Choroid plexus epithelial cell (primary cell): ENCODE measurements at regions not wholly inside any gene's neighbourhood (a gene's known extent, or its start where the extent isn't known, plus 50 kb on each side); places are given as distances from the start of the nearest gene placed in this dataset.

Experiments
- DNase-seq: peaks from one replicate; pipeline ENCODE4 v3.0.0-alpha.2; 2010; ENCODE audit warnings: low read depth
- H3K4me3 ChIP-seq: 2 replicates; pipeline ENCODE4 v1.5.1; 2011; ENCODE audit warnings: low read depth, mild to moderate bottlenecking, control low read depth, low read length, moderate library complexity
- CTCF ChIP-seq: conservative IDR thresholded peaks from 2 replicates; pipeline ENCODE4 v1.5.1; 2011; ENCODE audit warnings: low read depth, mild to moderate bottlenecking, control low read depth, inconsistent platforms, low read length, moderate library complexity

GRCh38 chr1:239892602-239893001 is 199.1 kb upstream of the FMN2 start:
- DNase-seq: no peak
- H3K4me3 ChIP-seq: no peak overlapping the region
- TF ChIP-seq CTCF: no peak

DNA sequence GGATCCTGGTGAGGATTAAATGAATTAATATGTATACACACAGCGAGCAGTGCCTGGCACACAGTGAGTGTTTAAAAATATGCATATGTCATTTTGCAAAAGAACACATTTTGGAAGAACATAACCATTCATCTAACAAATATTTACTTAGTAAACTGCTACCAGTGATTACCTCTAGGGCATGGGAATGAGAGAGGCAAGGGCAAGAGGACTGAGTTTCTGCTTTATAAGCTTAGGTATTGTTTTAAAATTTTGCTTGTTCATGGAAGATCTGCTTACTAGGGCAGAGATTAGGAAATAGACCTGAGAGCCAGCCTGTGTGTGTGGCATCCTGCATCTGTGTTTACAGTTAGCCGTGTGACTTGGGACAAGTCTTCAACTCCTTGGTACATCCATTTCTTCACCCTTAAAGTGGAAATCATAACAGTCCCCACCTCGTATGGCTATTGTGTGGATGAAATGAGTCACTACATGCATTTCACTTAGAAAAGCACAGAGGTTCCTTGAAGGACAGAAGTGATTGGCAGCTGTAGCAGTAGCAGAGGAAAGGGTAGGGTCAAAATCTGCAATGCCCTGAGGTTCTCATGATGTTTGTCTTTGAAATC is 198.5 kb upstream of the FMN2 start:
- H3K4me3 ChIP-seq: no peak overlapping the region
- no peak for DNase-seq
- no peak for TF ChIP-seq CTCF

DNA sequence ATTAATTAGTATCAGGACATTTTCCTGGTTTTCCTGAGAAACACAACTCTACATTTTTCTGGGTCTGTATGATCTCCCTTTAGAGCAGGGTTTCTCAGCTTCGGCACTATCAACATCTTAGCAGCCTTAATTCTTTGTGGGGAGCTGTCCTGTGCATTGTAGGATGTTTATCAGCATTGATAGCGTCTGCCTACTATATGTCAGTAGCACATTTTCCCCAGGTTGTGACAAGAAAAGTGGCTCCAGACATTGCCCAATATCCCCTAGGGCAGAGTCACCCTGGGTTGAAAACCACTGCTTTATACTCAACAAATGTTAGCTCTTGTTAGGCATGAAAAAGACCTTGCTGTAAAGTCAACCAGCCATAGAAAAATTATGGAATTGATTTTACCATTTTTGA is 195.1 kb upstream of the FMN2 start:
- no peak for TF ChIP-seq CTCF
- H3K4me3 ChIP-seq: no peak overlapping the region
- DNase-seq: no peak

GRCh38 chr1:239896980-239897379 is 194.7 kb upstream of the FMN2 start:
- H3K4me3 ChIP-seq: no peak overlapping the region
- no peak for TF ChIP-seq CTCF
- no peak for DNase-seq

- no peak for DNase-seq
- TF ChIP-seq CTCF: no peak
- no peak overlapping the region for H3K4me3 ChIP-seq
These were observed 194.2 kb upstream of the FMN2 start for GRCh38 chr1:239897458-239897857.

- TF ChIP-seq CTCF: peak; percentile 97
- no peak overlapping the region for H3K4me3 ChIP-seq
- DNase-seq: peak; percentile 83
These were observed 193.5 kb upstream of the FMN2 start for GRCh38 chr1:239898062-239898730.

DNA sequence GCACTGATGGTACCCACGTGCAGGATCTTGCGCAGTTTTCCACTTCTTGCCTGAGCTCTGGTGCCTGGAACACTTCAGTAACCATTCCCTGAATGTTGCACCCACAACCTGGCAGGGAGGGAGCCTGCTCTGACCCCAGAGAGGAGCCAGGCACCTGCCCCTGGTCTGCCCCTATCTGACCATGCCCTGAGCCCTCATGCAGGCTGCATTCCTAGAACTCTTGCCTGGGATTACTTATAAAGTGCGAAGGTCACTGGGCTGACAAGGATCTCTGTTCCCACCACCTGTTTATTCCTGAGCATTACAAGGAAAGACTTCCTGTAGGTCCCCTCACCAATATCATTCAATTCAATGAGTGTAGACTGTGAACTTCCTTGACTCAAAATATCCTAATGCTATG is 191.9 kb upstream of the FMN2 start:
- no peak for TF ChIP-seq CTCF
- H3K4me3 ChIP-seq: no peak overlapping the region
- DNase-seq: no peak
